Activated CD8-positive, alpha-beta memory T cell treated with anti-CD3 and anti-CD28 coated beads for 36 hours (primary cell): ENCODE measurements at regions not wholly inside any gene's neighbourhood (a gene's known extent, or its start where the extent isn't known, plus 50 kb on each side); places are given as distances from the start of the nearest gene placed in this dataset.
"Not testable (repeated sequence)": the region's sequence is repeated elsewhere in the genome, so short reads cannot be mapped to it uniquely, and the experiment has no call there.

Experiments
- CTCF ChIA-PET: fragments of 350-600 bp; sonication (Branson Sonifier 250); formaldehyde crosslinking; loops from one replicate; lab custom pipeline; 2021; ENCODE audit warnings: antibody characterized with exemption; lab: Charles Lee
- POLR2A ChIA-PET: fragments of 350-600 bp; sonication (Branson Sonifier 250); formaldehyde crosslinking; loops from one replicate; lab custom pipeline; 2021; ENCODE audit warnings: antibody characterized with exemption; lab: Charles Lee

DNA sequence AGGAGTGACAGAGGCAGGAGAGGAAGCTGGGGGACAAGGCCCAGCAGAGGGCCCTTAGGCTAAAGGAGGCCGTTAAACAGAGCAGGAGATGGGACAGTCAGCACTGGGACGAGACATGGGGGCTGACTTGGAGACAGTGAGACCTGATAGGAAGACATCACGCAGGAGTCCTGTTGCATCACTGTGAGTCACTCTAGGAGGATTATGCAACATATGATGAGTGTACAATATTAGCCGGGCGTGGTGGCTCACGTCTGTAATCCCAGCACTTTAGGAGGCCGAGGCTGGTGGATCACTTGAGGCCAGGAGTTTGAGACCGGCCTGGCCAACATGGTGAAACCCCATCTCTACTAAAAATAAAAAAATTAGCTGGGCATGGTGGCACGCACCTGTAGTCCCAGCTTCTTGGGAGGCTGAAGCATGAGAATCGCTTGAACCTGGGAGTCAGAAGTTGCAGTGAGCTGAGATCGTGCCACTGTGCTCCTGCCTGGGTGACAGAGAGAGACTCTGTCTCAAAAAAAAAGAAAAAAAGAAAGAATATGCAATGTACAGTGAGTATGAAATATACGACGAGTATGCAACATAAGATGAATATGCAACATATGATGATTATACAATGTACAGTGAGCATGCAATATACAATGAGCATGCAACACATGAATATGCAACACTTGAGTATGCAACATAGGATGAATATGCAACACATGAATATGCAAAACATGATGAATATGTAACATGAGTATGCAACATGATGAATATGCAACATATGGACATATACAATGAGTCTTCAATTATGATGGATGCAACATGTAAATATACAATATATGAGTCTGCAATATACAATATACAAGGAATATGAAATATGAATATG lies 83.3 kb upstream of the ID2 start:
- ChIA-PET CTCF (no interaction called here), POLR2A (no interaction called here)

DNA sequence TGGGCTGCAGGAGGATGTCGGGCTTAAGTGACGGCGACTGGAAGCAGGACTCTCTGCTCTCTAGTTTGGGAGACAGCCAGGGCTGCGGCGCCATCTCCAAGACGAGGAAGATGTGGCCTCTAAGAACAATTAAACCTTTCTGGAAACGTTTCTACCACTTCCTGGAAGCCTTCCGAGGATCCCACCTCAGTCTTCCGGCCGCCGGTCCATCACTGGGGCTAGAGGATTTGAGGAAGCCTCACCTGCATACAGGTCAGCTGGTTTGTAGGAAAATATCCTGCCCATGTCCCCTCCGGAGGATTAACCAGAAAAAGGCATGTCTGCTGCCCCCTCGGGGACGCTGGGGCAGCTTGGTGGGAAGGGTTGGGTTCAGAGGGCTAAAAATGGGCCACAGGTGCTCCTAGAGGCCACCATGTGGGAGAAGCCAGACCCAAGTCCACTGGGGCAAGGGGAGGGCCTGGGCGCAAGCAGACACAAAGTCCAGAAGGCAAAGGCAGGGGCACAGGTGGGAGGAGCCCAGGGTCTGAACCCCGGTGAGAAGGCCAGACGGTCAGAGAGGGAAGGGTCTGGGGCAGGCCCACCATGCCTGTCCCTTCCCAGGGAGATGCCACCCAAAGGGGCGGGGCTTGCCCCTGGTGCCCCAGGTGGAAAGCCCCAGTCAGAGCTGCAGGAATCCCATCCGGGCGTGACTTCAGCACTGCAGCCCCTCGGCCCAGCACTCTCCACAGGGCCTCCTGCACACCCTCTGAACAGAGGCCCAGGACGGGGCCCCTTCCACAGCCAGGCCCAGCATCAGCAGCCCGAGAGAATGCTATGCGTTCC lies 82.2 kb upstream of the ID2 start:
- CTCF ChIA-PET = no interaction called here
- POLR2A ChIA-PET = no interaction called here

DNA sequence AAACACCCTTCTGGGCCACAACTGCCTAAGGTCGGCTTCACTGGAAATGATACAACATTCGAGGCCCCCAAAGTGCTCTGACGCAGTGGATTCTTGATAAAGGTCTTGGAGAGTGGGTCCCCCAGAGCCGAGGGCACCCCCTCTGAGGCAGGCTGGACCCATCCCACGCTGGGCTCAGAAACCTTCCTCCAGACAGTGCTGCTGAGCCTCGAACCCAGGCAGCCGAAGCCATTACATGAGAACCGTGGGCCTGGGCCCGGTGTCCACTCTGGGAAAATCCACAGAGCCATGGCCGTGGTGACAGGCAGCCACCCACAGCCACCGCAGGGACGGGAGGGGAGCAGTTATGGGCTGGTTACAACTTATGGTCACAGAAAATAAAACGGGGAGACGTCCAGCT lies 81.4 kb upstream of the ID2 start:
- POLR2A ChIA-PET = no interaction called here

DNA sequence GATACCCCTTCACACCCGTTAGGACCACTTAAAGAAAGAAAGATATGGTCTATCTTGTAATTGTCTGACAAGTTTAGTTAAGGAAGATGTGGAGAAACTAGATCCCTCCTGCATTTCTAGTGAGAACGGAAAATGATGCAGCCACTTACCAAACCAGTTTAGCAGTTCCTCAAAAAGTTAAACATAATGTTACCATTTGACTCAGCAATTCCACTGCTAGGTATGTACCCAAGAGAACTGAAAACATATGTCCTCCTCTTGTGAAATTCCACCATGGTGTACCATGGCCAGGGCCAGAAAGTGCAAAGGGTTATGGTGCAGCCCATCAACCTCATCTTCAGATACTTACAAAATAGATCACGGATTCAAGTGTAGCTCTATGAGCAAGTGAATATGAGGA lies 79.0 kb upstream of the ID2 start:
- CTCF ChIA-PET = no interaction called here
- POLR2A ChIA-PET = no interaction called here

More for the DNA sequence above, 81.4 kb upstream of the ID2 start:
- CTCF ChIA-PET = interaction anchor here (0.6 kb wide), 1 partner anchor 12 kb away, joined by 3 read pairs; no protein-coding TSS in a partner anchor

DNA sequence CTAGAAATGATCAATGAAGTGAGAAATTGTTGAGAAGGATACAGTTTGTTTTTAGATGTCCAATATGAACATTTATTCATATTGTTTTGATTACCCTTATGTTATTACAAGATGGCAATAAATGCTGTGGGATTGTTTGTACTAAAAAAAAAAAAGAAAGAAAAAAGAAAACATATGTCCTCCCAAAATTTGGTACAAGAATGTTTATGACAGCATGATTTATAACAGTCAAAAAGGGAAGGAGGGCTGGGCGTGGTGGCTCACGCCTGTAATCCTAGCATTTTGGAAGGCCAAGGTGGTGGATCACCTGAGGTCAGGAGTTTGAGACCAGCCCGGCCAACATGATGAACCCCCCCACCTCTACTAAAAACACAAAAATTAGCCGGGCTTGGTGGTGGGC lies 78.5 kb upstream of the ID2 start:
- POLR2A ChIA-PET, CTCF ChIA-PET: not testable (repeated sequence)

DNA sequence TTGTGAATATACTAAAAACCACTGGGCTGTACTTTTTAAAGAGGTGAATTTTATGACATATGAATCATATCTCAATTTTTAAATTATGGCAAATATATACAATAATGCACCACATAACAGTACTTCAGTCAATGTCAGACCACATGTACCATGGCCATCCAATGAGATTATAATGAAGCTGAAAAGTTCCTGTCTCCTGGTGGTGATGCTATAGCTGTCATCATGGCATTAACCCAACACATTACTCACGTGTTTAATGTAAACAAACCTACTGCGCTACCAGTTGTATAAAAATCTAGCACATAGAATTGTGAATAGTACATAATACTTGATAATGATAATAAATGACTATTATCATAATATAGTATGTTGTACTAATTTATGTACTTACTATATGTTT lies 77.6 kb upstream of the ID2 start:
- CTCF ChIA-PET = interaction anchor here (0.7 kb wide), 1 partner anchor 242 kb away, joined by 5 read pairs; no protein-coding TSS in a partner anchor
- POLR2A ChIA-PET = no interaction called here

DNA sequence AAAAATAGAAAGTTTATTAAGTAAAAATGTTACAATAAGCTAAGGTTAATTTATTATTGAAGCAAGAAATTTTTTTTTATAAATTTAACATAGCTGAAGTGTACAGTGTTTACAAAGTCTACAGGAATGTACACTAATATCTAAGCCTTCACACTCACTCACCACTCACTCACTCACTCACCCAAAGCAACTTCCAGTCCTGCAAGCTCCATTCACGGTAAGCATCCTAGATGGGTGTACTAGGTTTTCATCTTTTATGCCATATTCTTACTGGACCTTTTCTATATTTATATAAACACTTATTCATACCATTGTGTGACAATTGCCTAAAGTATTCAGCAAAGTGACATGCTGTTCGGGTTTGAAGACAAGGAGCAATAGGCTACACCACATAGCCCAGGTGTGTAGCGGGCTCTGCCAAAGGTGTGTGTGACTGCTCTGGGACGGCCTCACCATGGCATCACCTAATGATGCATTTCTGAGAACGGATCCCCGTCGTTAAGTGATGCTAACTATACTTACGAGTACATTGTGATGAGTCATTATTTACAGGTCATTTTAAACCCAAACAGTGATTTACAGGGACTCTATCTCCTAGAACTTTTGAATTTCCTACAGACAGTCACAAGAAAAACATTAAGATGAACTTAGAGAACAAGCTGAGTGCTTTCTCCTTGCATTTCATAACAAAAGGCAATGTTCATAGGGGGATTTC lies 76.3 kb upstream of the ID2 start:
- ChIA-PET POLR2A (no interaction called here), CTCF (no interaction called here)

DNA sequence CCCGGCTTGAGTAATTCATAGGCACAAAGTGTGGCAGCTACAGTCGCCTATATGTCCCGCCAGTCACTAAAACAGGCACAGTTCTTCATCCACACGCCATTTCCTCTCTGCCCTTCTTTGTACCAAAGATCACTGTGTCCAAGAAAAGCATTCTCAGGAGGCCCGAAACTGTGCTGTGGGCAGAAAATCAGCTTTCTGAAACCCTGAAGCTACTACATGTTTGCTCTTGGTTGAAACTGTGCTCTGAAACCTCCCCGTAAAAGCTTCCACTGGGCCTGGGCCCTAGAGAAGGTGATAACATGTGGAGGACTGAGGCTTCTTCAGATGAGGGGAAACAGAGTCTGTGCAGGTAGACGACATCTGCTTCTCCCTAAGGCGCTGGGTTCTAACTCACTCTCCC lies 75.6 kb upstream of the ID2 start:
- CTCF ChIA-PET = no interaction called here

DNA sequence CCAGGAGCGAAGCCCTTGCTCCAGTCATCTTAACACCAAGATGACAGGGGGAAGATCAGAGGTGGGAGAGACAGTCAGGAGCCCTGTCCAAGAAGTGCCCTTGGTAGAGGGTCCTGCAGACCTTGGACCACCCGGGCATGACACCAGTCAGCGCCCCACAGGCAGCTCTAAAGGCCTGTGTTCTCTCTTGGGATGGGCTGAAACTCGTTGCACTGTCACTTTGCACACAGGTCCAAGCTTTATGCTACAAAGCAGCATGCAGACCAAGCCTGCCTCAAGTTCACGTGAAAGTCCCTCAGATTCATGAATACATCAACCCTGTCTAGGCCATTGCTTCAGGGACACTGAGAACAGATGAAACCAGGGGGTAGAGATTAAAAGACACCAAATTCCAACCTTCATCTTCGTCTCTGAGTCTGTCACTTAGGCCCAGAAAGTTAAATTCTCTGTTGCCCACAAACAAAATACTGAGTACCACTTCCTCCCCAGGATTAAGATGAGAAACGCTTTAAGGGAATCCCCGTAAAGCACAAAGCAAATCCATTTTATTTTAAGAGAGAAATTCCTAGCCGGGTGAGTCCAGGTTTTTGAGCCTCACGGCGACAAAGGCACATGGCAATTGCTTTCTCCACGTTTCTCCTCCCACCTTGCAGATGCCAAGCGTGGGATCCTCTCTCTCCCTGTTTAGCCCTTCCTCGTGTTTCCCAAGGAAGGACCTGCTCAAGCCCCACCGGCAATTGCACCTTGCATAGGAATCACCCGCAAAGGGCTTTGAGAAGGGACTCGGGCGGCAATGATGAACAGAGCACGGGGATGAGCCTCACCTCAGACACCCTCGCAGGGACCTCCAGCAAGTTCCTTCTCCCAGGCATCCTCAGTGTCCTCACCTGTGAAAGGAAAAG lies 75.0 kb upstream of the ID2 start:
- ChIA-PET POLR2A (interaction anchor here (1.2 kb wide), 1 partner anchor 78 kb away, joined by 5 read pairs; no protein-coding TSS in a partner anchor), CTCF (no interaction called here)

More for the DNA sequence above, 75.6 kb upstream of the ID2 start:
- POLR2A ChIA-PET = no interaction called here

DNA sequence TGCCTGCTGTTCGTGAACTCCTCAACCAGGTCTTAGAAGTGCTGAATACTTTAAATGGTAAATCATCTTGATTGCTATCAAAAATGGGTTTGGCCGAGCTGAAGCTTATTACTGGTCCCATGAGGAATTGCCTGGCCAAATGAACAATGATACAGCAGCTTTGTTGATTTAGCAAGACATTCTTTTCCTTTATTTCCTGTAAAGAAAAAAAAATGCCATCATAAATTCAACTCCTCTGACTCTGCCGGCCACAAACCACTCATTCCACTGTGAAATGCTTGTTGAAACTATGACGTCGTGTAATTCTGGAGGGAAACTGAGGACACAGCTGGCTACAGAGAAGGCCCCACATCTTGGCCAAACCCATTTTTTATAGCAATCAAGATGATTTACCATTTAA lies 74.2 kb upstream of the ID2 start:
- ChIA-PET POLR2A (interaction anchor here (0.7 to 1.5 kb wide), 4 partner anchors 53 to 557 kb away, joined by 3 to 5 read pairs (median 3); no protein-coding TSS in a partner anchor), CTCF (no interaction called here)

DNA sequence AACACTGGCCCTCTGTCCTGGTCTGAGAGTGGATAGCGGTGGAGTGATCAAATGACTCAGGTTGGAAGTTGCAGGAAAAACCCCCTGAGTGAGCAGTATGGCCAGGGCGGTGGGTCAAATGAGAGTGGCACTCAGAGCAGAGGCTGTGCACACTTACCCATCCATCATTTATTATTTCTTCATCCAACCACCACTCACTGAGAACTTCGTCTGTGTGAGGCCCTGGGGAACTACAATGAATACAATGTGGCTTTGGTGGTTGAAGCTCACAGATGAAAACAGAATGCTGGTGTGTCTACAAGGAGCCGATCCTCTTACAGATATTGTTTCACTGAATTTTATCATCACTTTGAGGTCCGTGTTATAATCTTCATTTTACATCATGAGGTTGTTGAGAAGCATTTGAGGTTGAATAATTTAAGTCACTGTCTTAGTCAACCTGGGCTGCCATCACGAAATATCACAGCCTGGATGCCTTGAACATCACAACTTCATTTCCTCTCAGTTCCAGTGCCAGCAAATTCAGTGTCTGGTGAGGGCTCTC lies 73.4 kb upstream of the ID2 start:
- CTCF ChIA-PET = no interaction called here
- POLR2A ChIA-PET = interaction anchor here (0.5 to 1.5 kb wide), 5 partner anchors 54 to 1086 kb away, joined by 3 read pairs; no protein-coding TSS in a partner anchor

DNA sequence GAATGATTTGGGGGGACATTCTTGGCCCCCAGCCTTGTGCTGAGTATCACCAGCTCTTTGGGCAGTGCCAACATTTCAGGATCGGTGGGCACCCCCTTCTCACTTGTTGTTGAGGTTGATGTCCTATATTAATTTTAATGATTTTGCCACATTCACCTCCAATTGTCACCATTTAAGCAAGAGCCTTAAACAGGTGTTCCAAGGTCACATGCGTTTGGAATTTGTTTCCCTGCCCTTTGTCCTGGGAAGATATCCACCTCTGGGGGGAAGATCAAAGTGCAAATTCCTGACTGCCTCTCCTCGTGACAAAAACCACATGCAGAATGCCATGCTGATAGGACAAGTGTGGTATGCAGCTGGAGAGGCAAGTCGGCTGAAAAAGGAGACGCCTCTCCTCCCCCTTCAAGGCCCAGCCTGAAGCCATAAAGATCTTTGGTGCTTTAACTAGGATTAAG lies 72.5 kb upstream of the ID2 start:
- POLR2A ChIA-PET = interaction anchor here (0.9 kb wide), 1 partner anchor 66 kb away, joined by 3 read pairs; no protein-coding TSS in a partner anchor
- CTCF ChIA-PET = no interaction called here

DNA sequence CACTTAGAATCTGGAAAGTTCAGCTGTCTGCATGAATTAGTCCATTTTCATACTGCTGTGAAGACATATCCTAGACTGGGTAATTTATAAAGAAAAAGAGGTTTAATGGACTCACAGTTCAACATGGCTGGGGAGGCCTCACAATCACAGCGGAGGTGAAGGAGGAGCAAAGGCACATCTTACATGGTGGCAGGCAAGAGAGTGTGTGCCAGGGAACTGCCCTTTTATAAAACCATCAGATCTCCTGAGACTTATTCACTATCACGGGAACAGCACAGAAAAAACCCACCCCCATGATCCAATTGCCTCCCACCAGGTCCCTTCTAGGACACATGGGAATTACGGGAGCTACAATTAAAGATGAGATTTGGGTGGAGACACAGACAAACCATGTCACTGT lies 71.1 kb upstream of the ID2 start:
- CTCF ChIA-PET, POLR2A ChIA-PET: not testable (repeated sequence)

DNA sequence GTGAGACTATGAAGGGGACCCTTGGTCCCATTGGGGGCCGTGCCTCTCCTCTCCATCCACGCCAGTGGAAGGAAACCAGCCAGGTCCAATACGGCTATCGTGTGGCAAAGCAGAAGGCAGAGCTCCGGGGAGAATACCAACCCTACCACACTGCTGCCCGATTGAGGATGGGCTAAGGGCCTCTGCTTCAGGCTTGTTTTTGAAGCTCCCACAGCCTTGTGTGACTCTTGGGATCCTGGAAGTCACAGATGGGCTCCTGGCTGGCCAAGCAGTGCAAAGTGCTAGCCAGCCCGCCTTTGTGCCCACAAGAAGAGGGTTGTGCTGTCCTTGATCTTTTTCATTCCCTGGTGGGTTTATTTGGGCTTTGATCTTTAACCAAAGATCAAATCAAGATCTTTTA lies 70.6 kb upstream of the ID2 start:
- ChIA-PET CTCF (no interaction called here), POLR2A (no interaction called here)

DNA sequence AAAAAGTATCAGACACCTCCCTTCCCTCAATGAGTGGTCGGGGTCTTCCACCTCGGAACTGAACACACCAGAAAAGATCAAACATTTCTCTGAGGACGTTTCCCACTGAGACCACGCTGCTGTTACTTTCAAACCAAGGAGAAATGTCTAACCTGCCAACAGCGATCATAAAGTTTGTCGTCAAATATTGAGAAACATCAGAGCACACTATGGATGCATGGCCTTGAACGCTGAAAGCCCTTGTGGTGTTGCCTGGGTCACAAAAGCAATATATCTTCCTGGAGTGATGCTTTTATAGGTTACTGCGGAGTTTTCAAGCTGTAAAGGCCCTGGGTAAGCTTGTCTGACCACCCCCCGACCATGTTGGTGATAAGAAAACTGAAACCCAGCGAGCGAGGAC lies 70.2 kb upstream of the ID2 start:
- ChIA-PET POLR2A (no interaction called here), CTCF (no interaction called here)

DNA sequence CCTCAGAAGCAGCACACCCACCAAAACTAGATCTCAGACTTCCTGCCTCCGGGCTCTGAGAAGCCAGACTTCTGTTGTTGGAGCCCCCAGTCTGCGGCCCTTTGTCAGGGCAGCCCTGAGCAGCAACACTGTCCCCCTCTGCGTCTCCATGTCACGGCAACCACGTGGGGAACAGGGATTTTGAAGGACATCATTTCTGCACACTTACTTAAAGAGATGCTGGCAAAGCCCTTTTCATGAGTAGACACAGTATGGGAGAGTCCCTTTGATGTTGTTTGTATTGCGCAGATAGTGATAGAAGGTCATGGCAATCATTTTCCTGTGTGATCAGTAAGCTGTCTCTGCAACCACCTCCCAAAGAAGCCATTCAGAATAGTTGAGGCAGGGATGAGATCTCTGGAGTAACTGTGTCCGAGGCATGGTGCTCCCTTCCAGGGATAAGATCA lies 69.1 kb upstream of the ID2 start:
- CTCF ChIA-PET = no interaction called here
- POLR2A ChIA-PET = no interaction called here

DNA sequence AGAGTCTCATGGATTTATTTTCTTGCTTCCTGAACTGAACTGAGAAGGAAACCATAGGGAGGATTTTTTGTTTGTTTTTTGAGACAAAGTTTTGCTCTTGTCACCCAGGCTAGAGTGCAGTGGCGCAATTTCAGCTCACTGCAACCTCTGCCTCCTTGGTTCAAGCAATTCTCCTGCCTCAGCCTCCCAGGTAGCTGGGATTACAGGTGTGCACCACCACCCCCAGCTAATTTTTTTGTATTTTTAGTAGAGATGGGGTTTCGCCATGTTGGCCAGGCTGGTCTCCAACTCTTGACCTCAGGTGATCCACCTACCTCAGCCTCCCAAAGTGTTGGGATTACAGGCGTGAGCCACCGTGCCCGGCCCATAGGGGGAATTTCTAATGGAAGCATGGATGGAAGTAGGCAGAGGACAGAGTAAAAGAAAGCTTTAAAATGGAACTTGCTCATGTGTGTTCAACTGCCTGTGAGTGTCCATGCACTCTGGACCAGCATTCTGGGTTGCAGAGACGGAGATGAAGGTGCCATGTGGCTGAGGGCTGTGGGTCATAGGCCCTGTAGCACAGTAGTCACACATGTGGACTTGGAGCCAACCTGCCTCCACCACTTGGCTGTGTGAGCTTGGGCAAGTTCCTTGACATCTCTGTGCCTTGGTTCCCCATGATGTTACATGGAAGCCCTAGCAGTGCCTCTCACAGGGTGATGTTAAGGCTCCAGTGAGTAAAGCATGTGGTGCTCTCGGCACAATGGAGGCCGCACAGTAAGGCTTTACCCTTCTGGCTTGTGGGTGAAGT lies 68.5 kb upstream of the ID2 start:
- CTCF ChIA-PET, POLR2A ChIA-PET: not testable (repeated sequence)
